HepG2 (cell line): ENCODE measurements at regions not wholly inside any gene's neighbourhood (a gene's known extent, or its start where the extent isn't known, plus 50 kb on each side); places are given as distances from the start of the nearest gene placed in this dataset.

Experiments used
- ARNTL ChIP-seq: sonication (generic); formaldehyde crosslinking; IDR thresholded peaks from 2 replicates; pipeline ENCODE4 v1.4.0; 2020; ENCODE audit warnings: mild to moderate bottlenecking, missing genetic modification reagents
- ATF3 ChIP-seq: sonication (generic); formaldehyde crosslinking; IDR thresholded peaks from 2 replicates; pipeline ENCODE4 v1.4.0; 2020; ENCODE audit warnings: missing genetic modification reagents
- BHLHE40 ChIP-seq: IDR thresholded peaks from 2 replicates; pipeline ENCODE4 v1.6.1; 2011; ENCODE audit warnings: low read length, improper control_type of control experiment
- BRD4 ChIP-seq: sonication (generic); formaldehyde crosslinking; IDR thresholded peaks from 2 replicates; pipeline ENCODE4 v1.4.0; 2020; ENCODE audit warnings: missing genetic modification reagents
- CBX5 ChIP-seq: sonication (generic); formaldehyde crosslinking; IDR thresholded peaks from 2 replicates; pipeline ENCODE4 v1.4.0; 2020; ENCODE audit warnings: missing genetic modification reagents, borderline replicate concordance
- FOXA1 ChIP-seq, 2 experiments: fragments of 450-650 bp in 1 of 2; sonication (generic) in 1 of 2; formaldehyde crosslinking in 1 of 2; IDR thresholded peaks; 2 replicates each; pipeline versions ENCODE4 v1.4.0 to v1.6.1; 2016 to 2020; ENCODE audit warnings: missing genetic modification reagents in 1 of 2
- FOXJ3 ChIP-seq: sonication (generic); formaldehyde crosslinking; IDR thresholded peaks from 2 replicates; pipeline ENCODE4 v1.4.0; 2020; ENCODE audit warnings: missing genetic modification reagents, mild to moderate bottlenecking, borderline replicate concordance
- LCORL ChIP-seq, 2 experiments: fragments of 450-650 bp in 1 of 2; sonication (generic) in 1 of 2; formaldehyde crosslinking in 1 of 2; IDR thresholded peaks; 2 replicates each; pipeline versions ENCODE4 v1.5.0 to v1.6.1; 2017 to 2020; ENCODE audit warnings: antibody characterized with exemption in 1 of 2, missing genetic modification reagents in 1 of 2
- MED8 ChIP-seq: sonication (generic); formaldehyde crosslinking; IDR thresholded peaks from 2 replicates; pipeline ENCODE4 v1.8.1; 2023; ENCODE audit warnings: mild to moderate bottlenecking, missing genetic modification reagents; ENCODE audit not compliant: insufficient replicate concordance
- PHF21A ChIP-seq: sonication (generic); formaldehyde crosslinking; IDR thresholded peaks from 2 replicates; pipeline ENCODE4 v1.5.0; 2020; ENCODE audit warnings: mild to moderate bottlenecking, missing genetic modification reagents
- POLR2AphosphoS5 ChIP-seq: IDR thresholded peaks from 2 replicates; pipeline ENCODE4 v1.6.1; 2012; ENCODE audit warnings: low read depth, low read length
- PRMT3 ChIP-seq: sonication (generic); formaldehyde crosslinking; IDR thresholded peaks from 2 replicates; pipeline ENCODE4 v1.8.1; 2022; ENCODE audit warnings: low read depth, mild to moderate bottlenecking, moderate library complexity, missing genetic modification reagents, borderline replicate concordance
- SALL2 ChIP-seq: sonication (generic); formaldehyde crosslinking; IDR thresholded peaks from 2 replicates; pipeline ENCODE4 v1.8.1; 2023; ENCODE audit warnings: mild to moderate bottlenecking, missing genetic modification reagents, inconsistent platforms
- U2AF2 ChIP-seq: fragments of 200-400 bp; formaldehyde crosslinking; IDR thresholded peaks from 2 replicates; pipeline ENCODE4 v1.6.1; 2017; ENCODE audit warnings: low read depth, mild to moderate bottlenecking, low read length
- ZNF12 ChIP-seq: sonication (generic); formaldehyde crosslinking; IDR thresholded peaks from 2 replicates; pipeline ENCODE4 v1.5.0; 2020; ENCODE audit warnings: missing genetic modification reagents
- ZNF549 ChIP-seq: sonication (generic); formaldehyde crosslinking; IDR thresholded peaks from 2 replicates; pipeline ENCODE4 v1.5.0; 2020; ENCODE audit warnings: missing genetic modification reagents
- ZNF629 ChIP-seq: sonication (generic); formaldehyde crosslinking; conservative IDR thresholded peaks from 2 replicates; pipeline ENCODE4 v1.5.0; 2020; ENCODE audit warnings: missing genetic modification reagents
- ZNF644 ChIP-seq: IDR thresholded peaks from 2 replicates; pipeline ENCODE4 v1.6.1; 2016; ENCODE audit warnings: low read depth
- ZNF687 ChIP-seq: sonication (generic); formaldehyde crosslinking; IDR thresholded peaks from 2 replicates; pipeline ENCODE4 v1.5.1; 2020; ENCODE audit warnings: mild to moderate bottlenecking, missing genetic modification reagents, moderate library complexity
- ZNF839 ChIP-seq: sonication (generic); formaldehyde crosslinking; IDR thresholded peaks from 2 replicates; pipeline ENCODE4 v1.4.0; 2020; ENCODE audit warnings: missing genetic modification reagents, mild to moderate bottlenecking, borderline replicate concordance
- ZZZ3 ChIP-seq: sonication (generic); formaldehyde crosslinking; IDR thresholded peaks from 2 replicates; pipeline ENCODE4 v1.4.0; 2020; ENCODE audit warnings: missing genetic modification reagents, mild to moderate bottlenecking, borderline replicate concordance
- TF ChIP-seq, protein P1 (sequence below): IDR thresholded peaks from 2 replicates; pipeline ENCODE4 v1.6.1; 2016; ENCODE audit warnings: missing genetic modification reagents, missing compliant biosample characterization
- TF ChIP-seq, protein P2 (sequence below): IDR thresholded peaks from 2 replicates; pipeline ENCODE4 v1.6.1; 2016

- TF ChIP-seq POLR2AphosphoS5 (no peak), PHF21A (CRISPR knock-in tag) (0 out of 2 replicates have a peak, but pooled peaks have one; percentile 29), U2AF2 (no peak), FOXJ3 (no peak), ARNTL (peak; percentile 47; the same call in 1 of the 2 replicates), ZNF644 (peak; percentile 69), LCORL (IDR thresholded peaks at IDR 0.05) (no peak), LCORL (CRISPR knock-in tag; IDR thresholded peaks at IDR 0.05) (0 out of 2 replicates have a peak, but pooled peaks have one; percentile 25), BRD4 (CRISPR knock-in tag) (no peak), MED8 (CRISPR knock-in tag) (no peak), PRMT3 (no peak), BHLHE40 (peak; percentile 82), FOXA1 (IDR thresholded peaks at IDR 0.05) (no peak), FOXA1 (CRISPR knock-in tag; IDR thresholded peaks at IDR 0.05) (peak; percentile 64), ZZZ3 (CRISPR knock-in tag) (no peak), ZNF549 (no peak), ZNF12 (CRISPR knock-in tag) (no peak), ZNF687 (CRISPR knock-in tag) (no peak), CBX5 (CRISPR knock-in tag) (peak; percentile 44; the same call in 1 of the 2 replicates), ZNF629 (CRISPR knock-in tag) (0 out of 2 replicates have a peak, but pooled peaks have one; percentile 13), SALL2 (no peak), ATF3 (CRISPR knock-in tag) (no peak), ZNF839 (CRISPR knock-in tag) (no peak)
- TF ChIP-seq, protein P1, sequence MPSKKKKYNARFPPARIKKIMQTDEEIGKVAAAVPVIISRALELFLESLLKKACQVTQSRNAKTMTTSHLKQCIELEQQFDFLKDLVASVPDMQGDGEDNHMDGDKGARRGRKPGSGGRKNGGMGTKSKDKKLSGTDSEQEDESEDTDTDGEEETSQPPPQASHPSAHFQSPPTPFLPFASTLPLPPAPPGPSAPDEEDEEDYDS (CRISPR knock-in tag) = no peak
- TF ChIP-seq, protein P2, sequence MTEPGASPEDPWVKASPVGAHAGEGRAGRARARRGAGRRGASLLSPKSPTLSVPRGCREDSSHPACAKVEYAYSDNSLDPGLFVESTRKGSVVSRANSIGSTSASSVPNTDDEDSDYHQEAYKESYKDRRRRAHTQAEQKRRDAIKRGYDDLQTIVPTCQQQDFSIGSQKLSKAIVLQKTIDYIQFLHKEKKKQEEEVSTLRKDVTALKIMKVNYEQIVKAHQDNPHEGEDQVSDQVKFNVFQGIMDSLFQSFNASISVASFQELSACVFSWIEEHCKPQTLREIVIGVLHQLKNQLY = peak; percentile 96
Observed at GRCh38 chr16:79740252-79740651, 139.7 kb upstream of the MAF start (continued).
